Astrocyte of the spinal cord (primary cell): ENCODE measurements at regions not wholly inside any gene's neighbourhood (a gene's known extent, or its start where the extent isn't known, plus 50 kb on each side); places are given as distances from the start of the nearest gene placed in this dataset.

Experiments used
- DNase-seq: peaks from one replicate; pipeline ENCODE4 v3.0.0; 2011; ENCODE audit warnings: low read depth, low spot score
- H3K4me3 ChIP-seq: 2 replicates; pipeline ENCODE4 v1.5.1; 2011; ENCODE audit warnings: low read depth, mild to moderate bottlenecking, low read length, moderate library complexity
- in situ Hi-C: cut with HindIII; loops from 2 replicates; pipeline ENCODE4 v1.10.0; 2017; ENCODE audit warnings: low sequenced_read_pairs
- TF ChIP-seq, protein P1 (sequence below): IDR thresholded peaks from 2 replicates; pipeline ENCODE4 v1.5.1; 2012; ENCODE audit warnings: low read depth, mild to moderate bottlenecking, low read length, inconsistent platforms

DNA sequence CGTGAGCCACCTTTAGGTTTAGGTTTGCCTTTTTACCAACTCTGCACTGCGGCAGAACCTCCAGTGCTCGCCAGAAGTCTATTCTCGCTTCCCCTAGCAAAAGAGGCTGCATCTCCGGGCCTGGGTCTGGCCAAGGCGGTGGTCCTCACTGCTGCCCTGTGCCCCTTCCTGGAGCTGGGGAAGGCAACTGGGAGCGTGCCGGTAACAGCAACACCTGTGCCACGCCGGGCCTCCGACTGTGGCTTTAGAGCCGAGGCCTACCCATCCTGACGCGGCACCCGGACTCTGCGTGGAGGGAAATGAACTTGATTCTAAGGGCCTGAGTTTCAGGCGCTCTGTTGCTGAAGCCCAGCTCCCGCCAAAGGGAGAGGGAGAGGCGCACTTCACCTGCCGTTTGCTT, 82.4 kb upstream of the SPATA31C2 start:
- H3K4me3 ChIP-seq: no peak overlapping the region
- no peak for DNase-seq
- in situ Hi-C loops: no loop called here
- TF ChIP-seq, protein P1, sequence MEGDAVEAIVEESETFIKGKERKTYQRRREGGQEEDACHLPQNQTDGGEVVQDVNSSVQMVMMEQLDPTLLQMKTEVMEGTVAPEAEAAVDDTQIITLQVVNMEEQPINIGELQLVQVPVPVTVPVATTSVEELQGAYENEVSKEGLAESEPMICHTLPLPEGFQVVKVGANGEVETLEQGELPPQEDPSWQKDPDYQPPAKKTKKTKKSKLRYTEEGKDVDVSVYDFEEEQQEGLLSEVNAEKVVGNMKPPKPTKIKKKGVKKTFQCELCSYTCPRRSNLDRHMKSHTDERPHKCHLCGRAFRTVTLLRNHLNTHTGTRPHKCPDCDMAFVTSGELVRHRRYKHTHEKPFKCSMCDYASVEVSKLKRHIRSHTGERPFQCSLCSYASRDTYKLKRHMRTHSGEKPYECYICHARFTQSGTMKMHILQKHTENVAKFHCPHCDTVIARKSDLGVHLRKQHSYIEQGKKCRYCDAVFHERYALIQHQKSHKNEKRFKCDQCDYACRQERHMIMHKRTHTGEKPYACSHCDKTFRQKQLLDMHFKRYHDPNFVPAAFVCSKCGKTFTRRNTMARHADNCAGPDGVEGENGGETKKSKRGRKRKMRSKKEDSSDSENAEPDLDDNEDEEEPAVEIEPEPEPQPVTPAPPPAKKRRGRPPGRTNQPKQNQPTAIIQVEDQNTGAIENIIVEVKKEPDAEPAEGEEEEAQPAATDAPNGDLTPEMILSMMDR: no peak

DNA sequence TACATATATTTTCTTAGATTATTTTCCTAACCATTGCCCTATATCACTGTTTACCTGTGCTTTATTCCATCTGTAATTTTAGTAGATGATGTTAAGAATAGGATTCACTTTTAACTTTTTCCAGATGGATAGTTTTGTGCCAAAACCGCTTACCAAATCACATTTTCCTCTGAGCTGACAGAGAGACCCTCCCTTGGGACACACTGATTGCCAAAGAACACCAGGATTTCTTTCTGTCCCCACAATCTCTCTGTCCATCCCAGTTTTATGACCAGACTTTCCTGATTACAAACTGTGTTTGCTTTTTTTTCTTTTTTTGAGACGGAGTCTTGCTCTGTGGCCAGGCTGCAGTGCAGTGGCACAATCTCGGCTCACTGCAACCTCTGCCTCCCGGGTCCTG, 81.3 kb upstream of the SPATA31C2 start:
- H3K4me3 ChIP-seq: no peak overlapping the region
- TF ChIP-seq, protein P1: no peak
- in situ Hi-C loops: no loop called here
- DNase-seq: no peak

DNA sequence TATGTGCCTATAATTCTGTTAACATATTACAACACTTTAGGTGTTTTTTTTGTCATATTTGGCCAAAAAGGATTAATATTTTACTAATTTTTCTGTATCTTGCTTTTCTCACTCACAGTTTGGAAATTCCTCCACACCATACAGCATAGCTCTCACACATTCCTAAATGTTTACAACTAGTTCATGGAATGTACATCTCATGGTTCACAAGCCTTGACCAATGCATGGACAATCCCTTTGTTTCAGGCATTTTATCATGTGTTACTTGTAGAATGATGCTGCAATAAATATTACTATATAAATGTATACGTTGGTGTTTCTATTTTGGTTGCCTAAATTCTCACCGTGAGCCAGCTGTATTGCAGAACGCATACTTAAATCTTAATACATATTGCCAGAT, 80.5 kb upstream of the SPATA31C2 start:
- no peak for DNase-seq
- no peak overlapping the region for H3K4me3 ChIP-seq
- TF ChIP-seq, protein P1: no peak
- in situ Hi-C loops: no loop called here

DNA sequence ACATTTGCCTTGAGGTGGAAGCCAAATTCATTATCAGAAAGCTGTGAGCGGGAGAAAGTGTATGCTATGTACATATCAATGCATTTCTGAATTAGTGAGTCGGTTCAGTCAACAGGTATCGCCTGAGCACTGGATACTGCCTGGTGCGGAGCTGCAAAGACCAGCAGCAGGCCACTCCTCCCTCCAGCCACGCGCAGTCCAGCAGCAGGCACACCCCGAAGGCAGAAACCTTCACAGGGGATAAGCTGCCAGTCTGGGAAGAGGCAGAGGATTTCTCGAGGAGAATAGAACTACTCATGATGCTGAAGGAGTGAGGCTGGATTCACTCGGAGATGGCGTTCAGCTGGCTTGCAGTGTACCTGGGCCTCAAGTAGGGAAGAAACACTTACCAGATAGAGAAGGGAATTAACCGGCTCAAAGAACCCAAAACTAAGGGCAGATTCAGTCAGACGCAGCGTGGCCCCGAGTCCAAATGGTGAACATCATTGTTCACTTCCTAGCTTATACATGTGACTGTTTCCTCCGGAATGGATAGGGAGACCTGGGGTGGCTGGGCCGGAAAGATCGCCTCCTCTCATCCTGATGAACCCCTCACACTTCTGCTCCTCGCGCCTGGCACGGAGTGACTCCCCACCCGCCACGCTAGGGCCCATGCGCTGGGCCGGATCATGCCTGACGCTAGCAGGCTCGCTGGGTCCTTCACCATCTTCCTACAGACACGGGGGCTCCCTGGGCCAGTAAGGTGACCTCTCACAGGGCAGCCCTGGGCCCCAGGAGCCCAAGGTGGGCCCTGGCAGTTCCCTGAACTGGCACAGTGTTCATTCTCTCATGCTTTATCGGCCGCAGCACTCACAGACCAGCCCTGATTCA, 78.1 kb upstream of the SPATA31C2 start:
- TF ChIP-seq, protein P1: no peak
- in situ Hi-C loops: no loop called here
- no peak for DNase-seq
- no peak overlapping the region for H3K4me3 ChIP-seq

DNA sequence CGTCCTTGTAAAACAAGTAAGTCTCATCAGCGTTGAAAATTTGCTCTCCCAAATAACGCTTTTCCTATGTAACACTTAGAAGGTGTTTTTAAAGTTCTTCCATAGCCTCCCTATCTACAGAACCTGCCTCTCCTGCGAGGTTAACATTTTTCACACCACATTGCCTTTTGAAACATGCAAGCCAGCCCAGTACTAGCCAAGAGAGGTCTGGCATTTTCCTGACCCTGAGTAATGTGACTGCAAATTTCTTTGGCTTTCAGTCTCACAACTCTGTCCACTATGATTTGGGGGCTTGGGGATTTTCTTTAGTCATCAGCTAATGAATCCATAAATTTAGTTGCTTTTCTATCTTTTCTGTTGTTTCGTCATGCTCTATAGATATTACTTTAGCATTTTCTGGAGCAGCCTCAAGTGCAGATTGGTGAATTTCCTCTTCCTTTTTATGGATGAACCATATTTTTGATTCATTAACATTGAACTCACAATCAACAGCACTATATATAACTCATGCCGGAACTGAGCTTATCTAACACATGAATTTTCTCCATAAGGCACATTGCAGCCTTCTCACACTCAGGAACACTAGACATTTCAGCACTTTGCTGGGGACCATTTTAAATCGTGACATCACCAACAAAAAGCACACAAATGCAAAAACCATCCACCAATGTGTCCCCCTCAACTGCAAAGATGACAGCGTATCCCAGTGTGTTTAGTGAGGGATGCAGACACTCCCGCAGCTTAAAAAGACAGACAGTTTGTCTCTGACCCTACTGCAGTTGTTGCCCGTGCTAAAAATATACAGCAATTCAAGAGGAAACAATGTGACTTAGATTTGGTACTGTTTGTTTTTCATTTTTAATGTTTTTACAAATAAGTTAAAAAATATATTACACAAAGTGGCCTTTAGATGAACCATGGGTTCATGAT, 77.2 kb upstream of the SPATA31C2 start:
- H3K4me3 ChIP-seq: no peak overlapping the region
- TF ChIP-seq, protein P1: no peak
- in situ Hi-C loops: no loop called here

DNA sequence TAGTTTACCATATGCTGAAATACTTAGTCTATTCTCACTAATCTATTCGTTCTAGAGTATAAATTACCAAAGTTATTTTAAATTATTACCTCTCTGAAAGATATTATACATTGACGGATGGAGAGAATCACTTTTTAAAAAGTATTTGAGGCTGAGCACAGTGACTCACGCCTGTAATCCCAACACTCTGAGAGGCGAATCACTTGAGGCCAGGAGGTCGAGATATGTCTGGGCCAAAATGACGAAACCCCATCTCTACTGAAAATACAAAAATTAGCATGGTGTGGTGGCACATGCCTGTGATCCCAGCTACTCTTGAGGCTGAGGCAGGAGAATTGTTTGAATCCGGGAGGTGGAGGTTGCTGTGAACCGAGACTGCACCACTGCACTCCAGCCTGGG, 64.0 kb upstream of the SPATA31C2 start:
- in situ Hi-C loops: no loop called here

More for the DNA sequence above, 77.2 kb upstream of the SPATA31C2 start:
- no peak for DNase-seq

More for the DNA sequence above, 64.0 kb upstream of the SPATA31C2 start:
- H3K4me3 ChIP-seq: no peak overlapping the region
- DNase-seq: no peak
- TF ChIP-seq, protein P1: no peak
